Endothelial cell of umbilical vein (primary cell): ENCODE measurements at regions not wholly inside any gene's neighbourhood (a gene's known extent, or its start where the extent isn't known, plus 50 kb on each side); places are given as distances from the start of the nearest gene placed in this dataset.

Experiments used
- BruUV-seq: library from RNA; stranded (reverse); fragments of 400-500 nt; replicated peaks from 2 replicates; lab custom pipeline; 2021; lab: Mats Ljungman, UMichigan
- CTCF ChIA-PET: fragments of 300-600, 350-600 bp; sonication (Branson Sonifier 250); formaldehyde crosslinking; loops from one replicate; lab custom pipeline; 2021; ENCODE audit warnings: antibody characterized with exemption, inconsistent platforms; lab: Charles Lee
- POLR2A ChIA-PET: fragments of 300-600, 350-600 bp; sonication (Branson Sonifier 250); formaldehyde crosslinking; loops from one replicate; lab custom pipeline; 2021; ENCODE audit warnings: antibody characterized with exemption, inconsistent platforms; lab: Charles Lee
- DNase-seq: peaks from one replicate; pipeline ENCODE4 v3.0.0-alpha.2; 2011; ENCODE audit warnings: low read depth, low spot score
- FAIRE-seq: peaks from 2 replicates; lab custom pipeline; 2011; peaks lifted over from hg19 to GRCh38; lab: Jason Lieb, UNC
- H2AFZ ChIP-seq: 2 replicates; pipeline ENCODE4 v1.6.0; 2012; ENCODE audit warnings: low read depth, low read length, control low read depth, inconsistent platforms
- H3K27ac ChIP-seq: 2 replicates; pipeline ENCODE4 v1.5.1; 2011; ENCODE audit warnings: low read depth, mild to moderate bottlenecking, control low read depth, low read length, moderate library complexity; ENCODE audit not compliant: insufficient read depth
- H3K27me3 ChIP-seq, 2 experiments: 2 replicates each; pipeline versions ENCODE4 v1.6.0 to v1.6.1; 2011; ENCODE audit warnings: low read length in 2 of 2, mixed read lengths in 1 of 2; ENCODE audit not compliant: control insufficient read depth in 2 of 2, insufficient read depth in 2 of 2
- H3K36me3 ChIP-seq, 2 experiments: 2 replicates in 1 of 2; 3 replicates in 1 of 2; pipeline ENCODE4 v1.5.1; 2011; ENCODE audit warnings: low read length in 2 of 2, mild to moderate bottlenecking in 1 of 2, moderate library complexity in 1 of 2; ENCODE audit not compliant: control insufficient read depth in 2 of 2, insufficient read depth in 2 of 2; ENCODE audit errors: extremely low read depth in 1 of 2
- H3K4me1 ChIP-seq: 3 replicates; pipeline ENCODE4 v1.5.1; 2011; ENCODE audit warnings: mild to moderate bottlenecking, low read length; ENCODE audit not compliant: control insufficient read depth, insufficient read depth; ENCODE audit errors: extremely low read depth
- H3K4me2 ChIP-seq: 2 replicates; pipeline ENCODE4 v1.6.1; 2011; ENCODE audit warnings: low read length, control low read depth, mixed read lengths; ENCODE audit not compliant: insufficient read depth
- H3K4me3 ChIP-seq, 3 experiments: fragments of 200-600 bp in 1 of 3; sonication (generic), shearing (Covaris generic) in 1 of 3; replicated peaks in 1 of 3; 2 replicates each; pipeline ENCODE4 v1.5.1; 2011 to 2016; ENCODE audit warnings: control low read depth in 3 of 3, low read length in 3 of 3, mild to moderate bottlenecking in 2 of 3, inconsistent platforms in 1 of 3, low read depth in 1 of 3, moderate library complexity in 1 of 3; ENCODE audit not compliant: insufficient read depth in 1 of 3
- H3K79me2 ChIP-seq: 2 replicates; pipeline ENCODE4 v1.6.0; 2012; ENCODE audit warnings: low read length, inconsistent platforms; ENCODE audit not compliant: control insufficient read depth, insufficient read depth
- H3K9ac ChIP-seq: replicated peaks from 2 replicates; pipeline ENCODE3; 2011; ENCODE audit warnings: low read length, control low read depth; ENCODE audit not compliant: insufficient read depth; ENCODE audit errors: extremely low read depth
- H3K9me1 ChIP-seq: replicated peaks from 3 replicates; pipeline ENCODE4 v1.6.0; 2011; ENCODE audit warnings: mild to moderate bottlenecking, low read length; ENCODE audit not compliant: control insufficient read depth, insufficient read depth; ENCODE audit errors: extremely low read depth
- H3K9me3 ChIP-seq: replicated peaks from 2 replicates; pipeline ENCODE4 v1.5.1; 2012; ENCODE audit warnings: low read length, inconsistent platforms; ENCODE audit not compliant: control insufficient read depth, insufficient read depth
- H4K20me1 ChIP-seq: replicated peaks from 2 replicates; pipeline ENCODE3; 2011; ENCODE audit warnings: mild to moderate bottlenecking, low read length; ENCODE audit not compliant: control insufficient read depth, insufficient read depth; ENCODE audit errors: extremely low read depth
- FOS ChIP-seq: IDR thresholded peaks from 2 replicates; pipeline ENCODE4 v1.6.1; 2011; ENCODE audit warnings: mild to moderate bottlenecking, low read length, moderate library complexity, borderline replicate concordance; ENCODE audit not compliant: insufficient read depth
- GATA2 ChIP-seq: IDR thresholded peaks from 2 replicates; pipeline ENCODE4 v1.7.0; 2011; ENCODE audit warnings: low read depth, mild to moderate bottlenecking, moderate library complexity, mixed read lengths, low read length; ENCODE audit not compliant: insufficient read length, insufficient read depth
- MYC ChIP-seq: IDR thresholded peaks from one replicate; pipeline ENCODE4 v1.6.1; 2011; ENCODE audit warnings: mild to moderate bottlenecking, low read depth, low read length
- POLR2AphosphoS5 ChIP-seq: IDR thresholded peaks from 2 replicates; pipeline ENCODE4 v1.6.1; 2012; ENCODE audit warnings: low read depth, mild to moderate bottlenecking, control low read depth, low read length, moderate library complexity; ENCODE audit not compliant: insufficient read depth
- dilution Hi-C: fragments of 300-500 bp; cut with MboI; formaldehyde crosslinking; loops from one replicate; pipeline ENCODE4 v1.15.0; 2019; ENCODE audit warnings: low sequenced_read_pairs; ENCODE audit not compliant: extremely low pct_ligation_motif_present
- intact Hi-C: fragments of 100-400 bp; cut with micrococcal nuclease; formaldehyde crosslinking; loops from one replicate; pipeline ENCODE4 v1.10.0; 2022
- TF ChIP-seq, protein P1 (sequence below), 2 donors: IDR thresholded peaks; 1 replicate in 1 of 2; 2 replicates in 1 of 2; pipeline ENCODE4 v1.5.1; 2011; ENCODE audit warnings: low read length in 2 of 2, mild to moderate bottlenecking in 2 of 2, moderate library complexity in 2 of 2, control low read depth in 1 of 2, inconsistent platforms in 1 of 2, low read depth in 1 of 2; ENCODE audit not compliant: insufficient read depth in 1 of 2; ENCODE audit errors: extremely low read depth in 1 of 2
- TF ChIP-seq, protein P2 (sequence below): IDR thresholded peaks from 2 replicates; pipeline ENCODE4 v1.6.1; 2011; ENCODE audit not compliant: insufficient read depth, insufficient read length

DNA sequence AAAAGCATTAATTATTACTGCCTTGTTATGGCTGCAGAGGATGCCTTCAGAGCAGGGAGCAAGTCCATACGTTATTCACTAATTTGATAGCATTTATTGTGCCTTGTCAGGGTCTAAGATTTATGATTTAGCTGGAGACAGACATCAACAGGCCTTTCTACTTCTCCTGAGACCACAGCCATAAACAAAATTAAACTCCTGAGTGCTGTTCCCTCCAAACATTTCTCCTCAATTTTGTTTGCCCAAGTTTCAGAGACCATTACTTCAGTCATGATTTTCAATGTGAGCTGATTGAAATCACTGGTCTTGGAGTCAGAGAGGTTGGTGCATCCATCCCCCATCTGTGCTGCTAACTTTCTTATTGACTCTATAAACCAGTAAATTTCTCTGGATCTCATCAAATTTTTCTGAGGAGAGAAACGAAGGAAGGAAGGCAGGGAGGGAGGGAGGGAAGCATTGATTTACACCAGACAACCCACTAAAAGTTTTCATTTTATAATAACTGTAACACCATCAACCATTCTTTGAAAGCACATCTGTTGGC, 423.6 kb upstream of the CDH11 start:
- Histone ChIP-seq H3K9ac (no peak overlapping the region), H3K4me2 (no peak overlapping the region), H3K9me1 (no peaks in the 10 kb centered on the region), H3K4me3 (no peak overlapping the region), H3K27ac (no peak overlapping the region), H3K79me2 (no peaks in the 10 kb centered on the region), H4K20me1 (no peaks in the 10 kb centered on the region), H3K9me3 (no peaks in the 10 kb centered on the region), H3K36me3 (no peaks in the 10 kb centered on the region), H2AFZ (no peak overlapping the region), H3K4me1 (no peaks in the 10 kb centered on the region), H3K27me3 (no peaks in the 10 kb centered on the region)
- no TSS peak for BruUV-seq
- POLR2A ChIA-PET = no interaction called here
- no peak for TF ChIP-seq MYC
- TF ChIP-seq, protein P1, sequence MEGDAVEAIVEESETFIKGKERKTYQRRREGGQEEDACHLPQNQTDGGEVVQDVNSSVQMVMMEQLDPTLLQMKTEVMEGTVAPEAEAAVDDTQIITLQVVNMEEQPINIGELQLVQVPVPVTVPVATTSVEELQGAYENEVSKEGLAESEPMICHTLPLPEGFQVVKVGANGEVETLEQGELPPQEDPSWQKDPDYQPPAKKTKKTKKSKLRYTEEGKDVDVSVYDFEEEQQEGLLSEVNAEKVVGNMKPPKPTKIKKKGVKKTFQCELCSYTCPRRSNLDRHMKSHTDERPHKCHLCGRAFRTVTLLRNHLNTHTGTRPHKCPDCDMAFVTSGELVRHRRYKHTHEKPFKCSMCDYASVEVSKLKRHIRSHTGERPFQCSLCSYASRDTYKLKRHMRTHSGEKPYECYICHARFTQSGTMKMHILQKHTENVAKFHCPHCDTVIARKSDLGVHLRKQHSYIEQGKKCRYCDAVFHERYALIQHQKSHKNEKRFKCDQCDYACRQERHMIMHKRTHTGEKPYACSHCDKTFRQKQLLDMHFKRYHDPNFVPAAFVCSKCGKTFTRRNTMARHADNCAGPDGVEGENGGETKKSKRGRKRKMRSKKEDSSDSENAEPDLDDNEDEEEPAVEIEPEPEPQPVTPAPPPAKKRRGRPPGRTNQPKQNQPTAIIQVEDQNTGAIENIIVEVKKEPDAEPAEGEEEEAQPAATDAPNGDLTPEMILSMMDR (IDR thresholded peaks at IDR 0.05; ENCODE audit: extremely low read depth in 1 of 2, insufficient read depth in 1 of 2, low read depth in 1 of 2, low read length in 2 of 2) = no peak
- no peak for TF ChIP-seq POLR2AphosphoS5
- no peak for TF ChIP-seq FOS
- TF ChIP-seq, protein P2, sequence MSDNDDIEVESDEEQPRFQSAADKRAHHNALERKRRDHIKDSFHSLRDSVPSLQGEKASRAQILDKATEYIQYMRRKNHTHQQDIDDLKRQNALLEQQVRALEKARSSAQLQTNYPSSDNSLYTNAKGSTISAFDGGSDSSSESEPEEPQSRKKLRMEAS = no peak
- TF ChIP-seq GATA2 = no peak
- DNase-seq (no peak), FAIRE-seq (no peak)
- intact Hi-C loops (no loop called here), dilution Hi-C loops (no loop called here)
- CTCF ChIA-PET = no interaction called here
